ENCODE measurements at regions not wholly inside any gene's neighbourhood (a gene's known extent, or its start where the extent isn't known, plus 50 kb on each side); places are given as distances from the start of the nearest gene placed in this dataset.

DNA sequence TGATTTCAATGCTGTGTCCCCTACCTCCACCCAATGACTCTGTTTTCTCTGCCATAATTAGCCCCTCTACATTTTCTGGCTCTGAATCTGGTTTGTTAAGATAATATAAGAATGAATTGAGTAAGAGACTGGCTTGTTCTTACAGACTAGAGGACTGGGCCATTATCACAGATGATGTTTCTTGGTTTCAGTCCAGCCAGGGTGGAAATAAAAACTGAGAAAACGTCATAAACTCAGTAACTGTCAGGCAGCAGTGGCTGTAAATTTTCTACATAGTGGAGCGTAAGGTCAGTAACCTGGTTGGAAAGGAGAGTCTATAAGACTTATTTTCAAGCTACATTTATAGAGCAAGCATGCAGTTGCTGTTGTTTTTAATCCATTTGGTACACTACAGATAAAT lies 485.4 kb downstream of the HTR7 start:
- no peaks in the 10 kb centered on the region for H3K36me3 ChIP-seq (ENCODE audit: control insufficient read depth, insufficient read depth, low read length)
- no peak overlapping the region for H3K4me3 ChIP-seq (ENCODE audit: low read depth, low read length)
- no peak overlapping the region for H3K4me2 ChIP-seq (ENCODE audit: low read length)
- no peak overlapping the region for H2AFZ ChIP-seq
- H3K79me2 ChIP-seq: no peaks in the 10 kb centered on the region
- H3K27ac ChIP-seq: no peak overlapping the region
- no peaks in the 10 kb centered on the region for H3K9me3 ChIP-seq (ENCODE audit: control insufficient read depth, low read length)
- TF ChIP-seq, protein P1, sequence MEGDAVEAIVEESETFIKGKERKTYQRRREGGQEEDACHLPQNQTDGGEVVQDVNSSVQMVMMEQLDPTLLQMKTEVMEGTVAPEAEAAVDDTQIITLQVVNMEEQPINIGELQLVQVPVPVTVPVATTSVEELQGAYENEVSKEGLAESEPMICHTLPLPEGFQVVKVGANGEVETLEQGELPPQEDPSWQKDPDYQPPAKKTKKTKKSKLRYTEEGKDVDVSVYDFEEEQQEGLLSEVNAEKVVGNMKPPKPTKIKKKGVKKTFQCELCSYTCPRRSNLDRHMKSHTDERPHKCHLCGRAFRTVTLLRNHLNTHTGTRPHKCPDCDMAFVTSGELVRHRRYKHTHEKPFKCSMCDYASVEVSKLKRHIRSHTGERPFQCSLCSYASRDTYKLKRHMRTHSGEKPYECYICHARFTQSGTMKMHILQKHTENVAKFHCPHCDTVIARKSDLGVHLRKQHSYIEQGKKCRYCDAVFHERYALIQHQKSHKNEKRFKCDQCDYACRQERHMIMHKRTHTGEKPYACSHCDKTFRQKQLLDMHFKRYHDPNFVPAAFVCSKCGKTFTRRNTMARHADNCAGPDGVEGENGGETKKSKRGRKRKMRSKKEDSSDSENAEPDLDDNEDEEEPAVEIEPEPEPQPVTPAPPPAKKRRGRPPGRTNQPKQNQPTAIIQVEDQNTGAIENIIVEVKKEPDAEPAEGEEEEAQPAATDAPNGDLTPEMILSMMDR (IDR thresholded peaks at IDR 0.05): no peak
- peaks cover 2% of the 10 kb centered on the region for H3K4me1 ChIP-seq
- no peaks in the 10 kb centered on the region for H3K27me3 ChIP-seq (ENCODE audit: control insufficient read depth, insufficient read depth, low read length)
- no peak overlapping the region for H3K9ac ChIP-seq

DNA sequence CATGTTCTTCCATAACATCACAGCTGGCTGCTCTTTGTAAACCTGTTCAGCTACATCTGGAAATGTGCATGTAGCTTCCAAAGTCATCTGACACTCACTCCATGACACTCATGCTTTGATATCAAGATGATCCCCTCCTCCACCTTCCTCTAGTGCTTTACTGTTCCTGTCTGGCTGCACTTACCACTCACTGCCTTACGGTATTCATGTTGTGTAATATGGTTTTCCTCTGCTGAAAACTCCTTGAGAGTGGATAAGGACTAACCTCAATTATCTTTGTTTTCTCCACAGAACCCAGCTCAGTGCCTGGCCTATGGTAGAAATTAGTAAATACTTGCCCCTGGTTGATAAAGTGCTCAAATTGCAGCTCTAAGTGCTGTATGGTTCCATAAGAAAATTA lies 483.9 kb downstream of the HTR7 start:
- TF ChIP-seq, protein P1 (IDR thresholded peaks at IDR 0.05): no peak
- no peak overlapping the region for H2AFZ ChIP-seq
- H3K9ac ChIP-seq: no peak overlapping the region
- no peaks in the 10 kb centered on the region for H3K27me3 ChIP-seq (ENCODE audit: control insufficient read depth, insufficient read depth, low read length)
- no peak overlapping the region for H3K4me3 ChIP-seq (ENCODE audit: low read depth, low read length)
- no peaks in the 10 kb centered on the region for H3K79me2 ChIP-seq
- H3K4me2 ChIP-seq (ENCODE audit: low read length): no peak overlapping the region
- no peak overlapping the region for H3K27ac ChIP-seq
- no peaks in the 10 kb centered on the region for H3K9me3 ChIP-seq (ENCODE audit: control insufficient read depth, low read length)
- H3K4me1 ChIP-seq: peaks cover 2% of the 10 kb centered on the region
- H3K36me3 ChIP-seq (ENCODE audit: control insufficient read depth, insufficient read depth, low read length): no peaks in the 10 kb centered on the region

DNA sequence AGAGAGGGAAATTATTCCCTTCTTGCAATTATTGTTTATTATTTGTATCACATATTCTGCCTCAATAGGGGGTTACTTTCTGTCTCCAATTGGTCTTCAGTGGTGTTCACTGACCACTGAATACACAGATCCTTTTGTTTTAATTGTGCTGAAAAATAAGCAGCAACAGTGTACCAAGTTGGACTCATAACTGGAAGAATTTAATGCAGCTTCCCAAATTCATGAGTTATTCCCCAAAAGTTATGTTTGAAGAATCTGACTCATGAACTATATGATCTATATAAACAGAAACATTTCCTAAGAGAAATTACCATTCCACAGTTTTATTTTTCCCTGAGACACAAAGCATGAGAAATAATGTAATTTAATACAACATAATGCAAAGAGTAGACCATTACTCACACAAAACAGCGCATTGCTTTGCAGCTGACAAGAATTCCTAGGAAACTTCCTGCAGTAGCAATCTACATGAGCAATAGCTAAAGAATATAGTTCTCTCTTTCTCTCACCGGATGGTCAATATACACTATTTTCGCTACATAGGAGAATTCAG lies 479.2 kb downstream of the HTR7 start:
- no peak overlapping the region for H3K4me2 ChIP-seq (ENCODE audit: low read length)
- no peak overlapping the region for H3K4me3 ChIP-seq (ENCODE audit: low read depth, low read length)
- no peak overlapping the region for H3K27ac ChIP-seq
- H3K9ac ChIP-seq: no peak overlapping the region
- H3K4me1 ChIP-seq: peaks cover 2% of the 10 kb centered on the region
- no peaks in the 10 kb centered on the region for H3K36me3 ChIP-seq (ENCODE audit: control insufficient read depth, insufficient read depth, low read length)
- TF ChIP-seq, protein P1 (IDR thresholded peaks at IDR 0.05): no peak
- H3K9me3 ChIP-seq (ENCODE audit: control insufficient read depth, low read length): no peaks in the 10 kb centered on the region
- H3K27me3 ChIP-seq (ENCODE audit: control insufficient read depth, insufficient read depth, low read length): no peaks in the 10 kb centered on the region
- peaks cover 2% of the 10 kb centered on the region for H3K79me2 ChIP-seq
- no peak overlapping the region for H2AFZ ChIP-seq

DNA sequence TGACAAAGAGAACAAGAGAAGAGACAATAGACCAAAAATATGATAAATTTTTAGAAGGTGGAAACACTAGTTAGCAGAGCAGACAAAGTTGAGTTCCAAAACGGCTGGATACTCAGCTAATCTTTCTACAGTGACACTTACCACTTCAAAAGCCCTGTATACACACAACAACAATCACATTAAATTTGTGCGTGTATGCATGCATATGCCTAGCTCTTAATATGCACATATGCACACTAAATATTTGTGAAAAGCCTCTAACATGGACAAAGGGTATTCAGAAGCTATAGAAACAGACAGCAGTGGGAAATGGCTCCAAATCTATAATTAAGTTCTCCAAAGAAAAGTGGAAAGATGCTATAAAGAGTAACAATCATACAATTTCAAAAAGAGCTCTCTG lies 476.4 kb downstream of the HTR7 start:
- Histone ChIP-seq H3K9me3 (ENCODE audit: control insufficient read depth, low read length) (no peaks in the 10 kb centered on the region), H3K9ac (no peak overlapping the region), H3K4me1 (peaks cover 2% of the 10 kb centered on the region), H3K27me3 (ENCODE audit: control insufficient read depth, insufficient read depth, low read length) (no peaks in the 10 kb centered on the region), H3K27ac (no peak overlapping the region), H3K36me3 (ENCODE audit: control insufficient read depth, insufficient read depth, low read length) (no peaks in the 10 kb centered on the region), H3K4me3 (ENCODE audit: low read depth, low read length) (no peak overlapping the region), H3K4me2 (ENCODE audit: low read length) (no peak overlapping the region), H2AFZ (no peak overlapping the region), H3K79me2 (peaks cover 2% of the 10 kb centered on the region)
- TF ChIP-seq, protein P1 (IDR thresholded peaks at IDR 0.05): no peak

DNA sequence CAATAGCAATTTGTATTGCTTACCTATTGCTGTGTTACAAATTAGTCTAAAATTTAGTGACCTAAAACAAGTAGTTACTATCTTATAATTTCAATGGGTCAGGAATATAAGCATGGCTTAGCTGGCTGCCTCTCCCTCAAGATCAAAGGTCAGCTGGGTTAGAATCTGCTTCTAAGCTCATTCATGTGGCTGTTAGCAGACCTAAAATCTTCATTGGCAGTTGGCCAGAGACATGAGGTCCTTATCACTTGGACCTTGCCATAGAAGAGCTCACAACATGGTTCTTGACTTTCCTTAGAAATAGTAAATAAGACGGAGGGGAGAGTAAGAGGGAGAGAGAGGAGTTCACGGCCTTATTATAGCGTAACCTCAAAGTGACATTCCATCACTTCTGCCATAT lies 468.0 kb downstream of the HTR7 start:
- TF ChIP-seq, protein P1 (IDR thresholded peaks at IDR 0.05): no peak
- Histone ChIP-seq H3K79me2 (no peaks in the 10 kb centered on the region), H3K27ac (no peak overlapping the region), H3K36me3 (ENCODE audit: control insufficient read depth, insufficient read depth, low read length) (no peaks in the 10 kb centered on the region), H3K9me3 (ENCODE audit: control insufficient read depth, low read length) (no peaks in the 10 kb centered on the region), H3K4me3 (ENCODE audit: low read depth, low read length) (no peak overlapping the region), H3K4me1 (peaks cover 3% of the 10 kb centered on the region), H2AFZ (no peak overlapping the region), H3K9ac (no peak overlapping the region), H3K4me2 (ENCODE audit: low read length) (no peak overlapping the region), H3K27me3 (ENCODE audit: control insufficient read depth, insufficient read depth, low read length) (no peaks in the 10 kb centered on the region)

Measured in parathyroid adenoma (tissue), 2 donors.